AG08395 (cell line): ENCODE measurements at regions not wholly inside any gene's neighbourhood (a gene's known extent, or its start where the extent isn't known, plus 50 kb on each side); places are given as distances from the start of the nearest gene placed in this dataset.
A peak's percentile ranks its signal among the peaks of the same experiment; 100 is the strongest.

Experiments
- DNase-seq: peaks from one replicate; pipeline ENCODE4 v3.0.0; 2012; ENCODE audit warnings: mixed read lengths, low spot score

DNA sequence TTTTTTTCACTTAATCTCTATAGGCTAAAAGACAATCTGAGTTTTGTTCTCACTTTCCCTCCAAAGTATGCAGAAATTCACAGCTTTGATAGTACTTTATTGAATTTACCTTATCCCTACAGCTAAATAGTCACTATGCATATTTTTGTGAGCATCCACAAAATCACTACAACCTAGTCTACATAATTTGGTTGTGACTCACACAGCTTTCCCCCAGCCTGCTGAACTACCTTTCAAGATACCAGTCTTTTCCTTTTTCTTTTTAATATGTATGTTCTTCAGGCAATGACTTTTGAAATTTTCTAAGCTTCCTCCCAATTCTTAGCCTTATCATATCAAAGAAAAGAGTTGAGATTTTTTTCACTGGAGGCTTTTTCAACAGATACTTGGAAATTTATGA is 347.3 kb upstream of the CDH6 start:
- DNase-seq = no peak

- no peak for DNase-seq
These were observed 348.3 kb upstream of the CDH6 start for GRCh38 chr5:30845194-30845593.

DNA sequence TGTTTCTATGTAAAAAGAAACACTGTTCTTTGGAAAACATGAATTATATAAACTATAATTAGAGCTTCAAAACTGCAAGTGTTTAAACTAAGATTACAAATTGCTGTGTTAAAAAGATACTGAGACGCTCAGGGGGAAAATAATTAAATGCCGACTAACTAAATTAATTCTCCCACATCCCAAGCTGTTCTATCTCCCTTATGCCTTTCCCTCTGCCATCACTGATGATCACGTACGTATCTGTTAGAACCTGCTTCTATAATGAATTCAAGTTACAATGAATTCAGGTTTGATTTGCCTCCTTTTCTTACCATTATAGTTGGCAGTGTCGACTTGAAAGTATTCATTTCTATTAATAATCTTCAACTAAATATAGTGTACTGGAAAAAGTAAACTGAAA is 349.9 kb upstream of the CDH6 start:
- DNase-seq = no peak

- DNase-seq = no peak
These were observed 353.5 kb upstream of the CDH6 start for GRCh38 chr5:30839956-30840355.

- DNase-seq = no peak
These were observed 354.5 kb upstream of the CDH6 start for GRCh38 chr5:30838936-30839496.

DNA sequence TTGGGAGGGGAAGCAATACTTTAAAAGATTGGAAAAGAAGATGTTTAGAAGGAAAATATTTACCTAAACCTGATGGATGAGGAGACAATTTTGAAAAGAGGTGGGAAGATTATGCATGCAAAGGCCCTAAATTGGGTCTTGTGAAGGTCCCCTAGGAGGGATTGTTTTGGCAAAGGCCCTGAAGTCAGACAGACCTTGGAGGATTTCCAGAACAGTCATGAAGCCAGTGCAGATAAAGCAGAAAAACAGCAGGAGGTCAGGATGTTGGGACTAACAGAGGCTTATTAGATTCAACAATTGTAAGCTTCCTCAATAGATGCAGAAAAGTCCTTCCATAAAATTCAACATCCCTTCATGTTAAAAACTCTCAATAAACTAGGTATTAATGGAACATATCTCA is 361.0 kb upstream of the CDH6 start:
- DNase-seq = no peak

DNA sequence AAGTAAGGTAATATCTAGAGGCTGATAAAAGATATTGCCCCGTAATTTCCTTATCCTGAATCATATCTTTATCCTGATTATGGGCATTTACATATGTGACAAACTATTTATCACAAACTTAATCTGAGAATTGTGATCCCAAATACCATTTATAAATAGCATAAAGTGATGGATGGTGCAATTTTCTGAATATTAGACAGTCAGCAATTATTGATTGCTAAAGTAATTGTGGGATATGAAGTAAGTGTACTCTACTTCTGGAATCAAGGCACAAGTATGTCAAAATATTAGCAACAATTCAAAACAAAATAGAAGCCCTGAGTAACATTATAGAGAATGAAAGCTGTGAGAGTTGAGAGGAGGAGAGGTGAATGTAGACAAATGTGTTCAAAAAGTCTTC is 361.9 kb upstream of the CDH6 start:
- DNase-seq = no peak

GRCh38 chr5:30831123-30831522 is 362.4 kb upstream of the CDH6 start:
- no peak for DNase-seq

- no peak for DNase-seq
These were observed 382.2 kb upstream of the CDH6 start for GRCh38 chr5:30811298-30811697.

GRCh38 chr5:30809933-30810332 is 383.6 kb upstream of the CDH6 start:
- no peak for DNase-seq

- DNase-seq = no peak
These were observed 384.5 kb upstream of the CDH6 start for GRCh38 chr5:30808996-30809395.

- no peak for DNase-seq
These were observed 388.6 kb upstream of the CDH6 start for GRCh38 chr5:30804739-30805505.

GRCh38 chr5:30802961-30803705 is 390.4 kb upstream of the CDH6 start:
- DNase-seq = no peak

- DNase-seq = no peak
These were observed 411.8 kb upstream of the CDH6 start for GRCh38 chr5:30781643-30782042.

- no peak for DNase-seq
These were observed 425.3 kb upstream of the CDH6 start for GRCh38 chr5:30768056-30768690.

GRCh38 chr5:30765706-30766105 is 427.8 kb upstream of the CDH6 start:
- DNase-seq = no peak

- peak; percentile 9 for DNase-seq
These were observed 428.3 kb upstream of the CDH6 start for GRCh38 chr5:30765227-30765626.

GRCh38 chr5:30764704-30765103 is 428.8 kb upstream of the CDH6 start:
- no peak for DNase-seq

DNA sequence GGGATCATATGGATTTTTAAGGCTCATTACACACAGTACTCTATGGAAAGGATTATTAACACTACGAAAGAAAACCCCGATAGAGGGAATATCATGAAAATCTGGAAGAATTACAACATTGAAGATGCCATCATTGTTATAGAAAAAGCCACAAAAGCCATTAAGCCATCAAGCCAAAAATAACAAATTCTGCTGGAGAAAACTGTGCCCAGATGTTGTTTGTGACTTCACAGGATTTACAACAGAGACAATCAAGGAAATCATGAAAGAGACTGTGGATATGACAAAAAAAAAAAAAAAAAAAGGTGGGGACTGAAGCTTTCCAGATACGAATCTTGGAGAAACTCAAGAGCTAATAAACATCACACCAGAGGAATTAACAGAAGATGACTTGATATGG is 433.8 kb upstream of the CDH6 start:
- DNase-seq = no peak

- no peak for DNase-seq
These were observed 441.5 kb upstream of the CDH6 start for GRCh38 chr5:30752015-30752414.

- no peak for DNase-seq
These were observed 443.5 kb upstream of the CDH6 start for GRCh38 chr5:30749971-30750370.

- no peak for DNase-seq
These were observed 446.1 kb upstream of the CDH6 start for GRCh38 chr5:30747412-30747811.

DNA sequence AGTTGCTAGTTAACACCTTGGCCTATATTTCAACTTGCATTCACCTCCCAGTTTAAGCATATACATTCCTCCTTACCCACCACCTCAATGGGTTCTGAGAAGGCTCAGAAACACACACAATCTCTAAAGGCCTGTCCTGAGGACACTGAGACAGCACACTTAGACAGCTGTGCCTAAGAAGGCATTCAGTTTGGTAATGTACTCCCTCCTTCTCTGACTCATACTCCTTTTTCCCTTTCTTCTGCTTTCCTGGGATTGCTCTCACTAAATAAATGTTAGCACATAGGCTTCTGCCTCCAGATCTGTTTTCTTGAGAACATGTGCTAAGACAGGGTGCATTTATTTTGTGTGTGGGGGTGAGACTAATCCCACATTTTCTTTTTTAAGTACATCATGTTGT is 456.8 kb upstream of the CDH6 start:
- DNase-seq = no peak
